OCI-LY3 (cell line): ENCODE measurements at regions not wholly inside any gene's neighbourhood (a gene's known extent, or its start where the extent isn't known, plus 50 kb on each side); places are given as distances from the start of the nearest gene placed in this dataset.
A peak's percentile ranks its signal among the peaks of the same experiment; 100 is the strongest.
"Not testable (repeated sequence)": the region's sequence is repeated elsewhere in the genome, so short reads cannot be mapped to it uniquely, and the experiment has no call there.

ENCODE experiments used
- H2AFZ ChIP-seq: fragments of 200-600, 300-600 bp; shearing (Covaris generic); 2 replicates; pipeline ENCODE4 v1.6.0; 2014; ENCODE audit warnings: antibody characterized with exemption, low read depth, low read length
- H3K27ac ChIP-seq: fragments of 200-600, 300-600 bp; sonication (generic); 2 replicates; pipeline ENCODE4 v1.5.1; 2014; ENCODE audit warnings: mild to moderate bottlenecking, low read length, moderate library complexity, mixed read lengths
- H3K27me3 ChIP-seq: fragments of 200-600, 300-600 bp; sonication (generic); 2 replicates; pipeline ENCODE4 v1.6.1; 2014; ENCODE audit warnings: low read depth, low read length, mixed read lengths
- H3K36me3 ChIP-seq: fragments of 200-600, 300-600 bp; sonication (generic); replicated peaks from 2 replicates; pipeline ENCODE3; 2014; ENCODE audit warnings: low read depth, low read length, mixed read lengths
- H3K4me1 ChIP-seq: fragments of 300-600, 200-600 bp; sonication (generic); 2 replicates; pipeline ENCODE4 v1.6.1; 2014; ENCODE audit warnings: low read length, mixed read lengths
- H3K4me2 ChIP-seq: fragments of 200-600, 300-600 bp; sonication (generic); 2 replicates; pipeline ENCODE4 v1.6.1; 2014; ENCODE audit warnings: low read length, mixed read lengths
- H3K4me3 ChIP-seq: fragments of 300-600, 200-600 bp; sonication (generic); 2 replicates; pipeline ENCODE4 v1.5.1; 2014; ENCODE audit warnings: antibody characterized with exemption, mild to moderate bottlenecking, low read length, moderate library complexity
- H3K79me2 ChIP-seq: fragments of 300-600, 200-600 bp; shearing (Covaris generic); 2 replicates; pipeline ENCODE4 v1.6.1; 2014; ENCODE audit warnings: mild to moderate bottlenecking, low read length, mixed read lengths
- H3K9ac ChIP-seq: fragments of 300-600, 200-600 bp; shearing (Covaris generic); 2 replicates; pipeline ENCODE4 v1.6.0; 2014; ENCODE audit warnings: mild to moderate bottlenecking, low read length, moderate library complexity
- H3K9me3 ChIP-seq: fragments of 200-600, 300-600 bp; shearing (Covaris generic); 2 replicates; pipeline ENCODE4 v1.6.1; 2014; ENCODE audit warnings: low read length, mixed read lengths; ENCODE audit not compliant: insufficient read depth
- H4K20me1 ChIP-seq: fragments of 200-600, 300-600 bp; sonication (generic); 2 replicates; pipeline ENCODE4 v1.6.1; 2016; ENCODE audit warnings: low read length, mixed read lengths; ENCODE audit not compliant: insufficient read depth
- EZH2phosphoT487 ChIP-seq: fragments of 200-600 bp; shearing (Covaris generic); IDR thresholded peaks from 2 replicates; pipeline ENCODE4 v1.6.1; 2018; ENCODE audit warnings: antibody characterized with exemption, mixed run types, low read depth
- TF ChIP-seq, protein P1 (sequence below): fragments of 200-600, 300-600 bp; sonication (generic); IDR thresholded peaks from 2 replicates; pipeline ENCODE4 v1.5.1; 2014; ENCODE audit warnings: antibody characterized with exemption, low read length, low read depth

DNA sequence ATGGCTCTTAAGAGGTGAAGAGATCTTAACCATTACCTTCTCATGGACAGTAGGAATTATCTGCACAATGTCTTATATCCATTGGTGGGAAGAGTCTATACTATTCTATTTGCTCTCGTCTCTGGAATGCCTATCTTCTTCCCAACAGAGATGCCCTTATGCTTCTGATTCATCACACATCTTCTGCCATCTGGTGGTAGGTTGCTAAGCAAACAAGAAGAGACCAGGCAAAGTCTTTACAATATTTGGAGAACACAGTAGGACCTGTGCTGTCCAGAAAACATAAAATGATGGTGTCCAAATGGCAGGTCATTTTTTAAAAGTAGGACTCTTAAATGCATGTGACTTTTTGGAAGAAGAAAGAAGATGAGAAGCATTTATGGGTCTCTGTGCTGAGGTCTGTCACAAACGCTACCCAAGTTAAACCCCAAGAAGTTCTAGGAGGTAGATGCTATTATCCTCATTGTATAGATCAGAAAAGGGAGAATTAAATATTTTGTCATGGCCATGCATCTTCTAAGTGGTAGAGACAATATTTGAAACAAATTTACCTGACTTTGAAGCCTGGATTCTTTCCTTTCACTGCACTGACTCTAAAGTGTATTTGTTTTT lies 67.8 kb upstream of the NXPH1 start:
- Histone ChIP-seq H3K9ac (no peak overlapping the region), H3K27me3 (no peaks in the 10 kb centered on the region), H3K4me1 (no peaks in the 10 kb centered on the region), H3K4me3 (no peak overlapping the region), H2AFZ (no peak overlapping the region), H3K79me2 (no peaks in the 10 kb centered on the region), H4K20me1 (no peaks in the 10 kb centered on the region), H3K4me2 (no peak overlapping the region), H3K27ac (no peak overlapping the region), H3K9me3 (no peaks in the 10 kb centered on the region), H3K36me3 (no peaks in the 10 kb centered on the region)
- TF ChIP-seq EZH2phosphoT487 = no peak
- TF ChIP-seq, protein P1, sequence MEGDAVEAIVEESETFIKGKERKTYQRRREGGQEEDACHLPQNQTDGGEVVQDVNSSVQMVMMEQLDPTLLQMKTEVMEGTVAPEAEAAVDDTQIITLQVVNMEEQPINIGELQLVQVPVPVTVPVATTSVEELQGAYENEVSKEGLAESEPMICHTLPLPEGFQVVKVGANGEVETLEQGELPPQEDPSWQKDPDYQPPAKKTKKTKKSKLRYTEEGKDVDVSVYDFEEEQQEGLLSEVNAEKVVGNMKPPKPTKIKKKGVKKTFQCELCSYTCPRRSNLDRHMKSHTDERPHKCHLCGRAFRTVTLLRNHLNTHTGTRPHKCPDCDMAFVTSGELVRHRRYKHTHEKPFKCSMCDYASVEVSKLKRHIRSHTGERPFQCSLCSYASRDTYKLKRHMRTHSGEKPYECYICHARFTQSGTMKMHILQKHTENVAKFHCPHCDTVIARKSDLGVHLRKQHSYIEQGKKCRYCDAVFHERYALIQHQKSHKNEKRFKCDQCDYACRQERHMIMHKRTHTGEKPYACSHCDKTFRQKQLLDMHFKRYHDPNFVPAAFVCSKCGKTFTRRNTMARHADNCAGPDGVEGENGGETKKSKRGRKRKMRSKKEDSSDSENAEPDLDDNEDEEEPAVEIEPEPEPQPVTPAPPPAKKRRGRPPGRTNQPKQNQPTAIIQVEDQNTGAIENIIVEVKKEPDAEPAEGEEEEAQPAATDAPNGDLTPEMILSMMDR = peak; percentile 61

DNA sequence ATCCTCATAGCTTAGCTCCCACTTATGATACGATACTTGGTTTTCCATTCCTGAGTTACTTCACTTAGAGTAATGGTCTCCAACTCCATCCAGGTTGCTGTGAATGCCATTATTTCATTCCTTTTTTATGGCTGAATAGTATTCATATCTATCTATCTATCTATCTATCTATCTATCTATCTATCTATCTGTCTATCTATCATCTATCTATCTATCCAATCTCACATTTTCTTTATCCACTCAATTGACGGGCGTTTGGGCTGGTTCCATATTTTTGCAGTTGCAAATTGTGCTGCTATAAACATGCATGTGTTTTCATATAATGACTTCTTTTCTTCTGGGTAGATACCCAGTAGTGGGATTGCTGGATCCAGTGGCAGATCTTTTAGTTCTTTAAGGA lies 65.4 kb upstream of the NXPH1 start:
- H3K27me3 ChIP-seq, H2AFZ ChIP-seq, H4K20me1 ChIP-seq, H3K79me2 ChIP-seq, H3K9me3 ChIP-seq, H3K9ac ChIP-seq, H3K36me3 ChIP-seq, H3K4me1 ChIP-seq, H3K27ac ChIP-seq, H3K4me3 ChIP-seq, H3K4me2 ChIP-seq: not testable (repeated sequence)

DNA sequence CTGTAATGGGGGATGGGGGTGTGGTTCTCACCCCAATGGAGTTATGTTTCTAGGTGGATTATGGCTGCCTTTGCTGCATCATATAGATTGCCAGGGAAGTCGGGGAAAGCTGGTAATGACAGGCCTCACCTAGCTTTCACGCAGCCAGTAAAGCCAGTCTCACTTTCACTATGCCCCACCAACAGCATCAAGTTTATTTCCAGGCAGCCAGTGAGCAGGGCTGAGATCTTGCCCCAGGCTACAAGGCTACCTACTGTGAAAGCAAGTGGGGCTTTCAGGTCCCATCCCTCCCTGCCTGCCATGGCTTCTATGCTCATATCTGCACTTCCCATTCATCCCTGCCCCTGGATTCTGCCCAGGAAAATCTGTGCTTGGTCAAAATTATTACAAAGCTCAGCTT lies 61.7 kb upstream of the NXPH1 start:
- Histone ChIP-seq H3K9ac (no peak overlapping the region), H4K20me1 (no peaks in the 10 kb centered on the region), H3K79me2 (no peaks in the 10 kb centered on the region), H3K36me3 (no peaks in the 10 kb centered on the region), H3K9me3 (no peaks in the 10 kb centered on the region), H3K4me1 (no peaks in the 10 kb centered on the region), H3K27ac (no peak overlapping the region), H3K4me3 (no peak overlapping the region), H3K27me3 (no peaks in the 10 kb centered on the region), H2AFZ (no peak overlapping the region), H3K4me2 (no peak overlapping the region)
- TF ChIP-seq EZH2phosphoT487 = no peak
- TF ChIP-seq, protein P1 = no peak

DNA sequence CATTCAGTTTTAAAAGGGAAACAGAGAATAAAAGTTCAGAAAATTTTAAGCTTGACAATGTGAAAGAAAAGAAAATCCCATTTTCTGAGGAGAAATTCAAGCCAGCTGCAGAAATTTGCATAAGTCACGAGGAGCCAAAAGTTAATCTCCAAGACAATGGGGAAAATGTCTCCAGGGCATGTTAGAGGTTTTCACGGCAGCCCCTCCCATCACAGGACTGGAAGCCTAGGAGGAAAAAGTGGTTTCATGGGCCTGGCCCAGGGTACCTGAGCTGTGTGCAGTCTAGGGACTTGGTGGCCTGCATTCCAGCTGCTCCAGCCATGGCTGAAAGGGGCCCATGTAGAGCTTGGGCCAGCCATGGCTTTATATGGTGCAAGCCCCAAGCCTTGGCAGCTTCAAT lies 59.6 kb upstream of the NXPH1 start:
- Histone ChIP-seq H3K79me2 (no peaks in the 10 kb centered on the region), H3K4me3 (no peak overlapping the region), H3K9me3 (no peaks in the 10 kb centered on the region), H3K36me3 (no peaks in the 10 kb centered on the region), H3K9ac (no peak overlapping the region), H3K27me3 (no peaks in the 10 kb centered on the region), H3K4me1 (no peaks in the 10 kb centered on the region), H3K4me2 (no peak overlapping the region), H4K20me1 (no peaks in the 10 kb centered on the region), H3K27ac (no peak overlapping the region), H2AFZ (no peak overlapping the region)
- TF ChIP-seq, protein P1 = no peak
- no peak for TF ChIP-seq EZH2phosphoT487
